Liver (tissue), 8 donors: ENCODE measurements at regions not wholly inside any gene's neighbourhood (a gene's known extent, or its start where the extent isn't known, plus 50 kb on each side); places are given as distances from the start of the nearest gene placed in this dataset.

Experiments
- DNase-seq: peaks from one replicate; pipeline ENCODE4 v3.0.0-alpha.2; 2017; ENCODE audit warnings: low spot score
- H3K27ac ChIP-seq, 2 donors: one replicate each; pipeline ENCODE4 v1.7.0; 2013; ENCODE audit warnings: inconsistent platforms in 2 of 2, low read length in 2 of 2, control low read depth in 1 of 2, low read depth in 1 of 2, mild to moderate bottlenecking in 1 of 2
- H3K27me3 ChIP-seq, 4 donors: one replicate each; pipeline versions ENCODE4 v1.6.1 to v1.7.0; 2013; ENCODE audit warnings: low read length in 3 of 4, inconsistent platforms in 1 of 4, mild to moderate bottlenecking in 1 of 4, moderate library complexity in 1 of 4; ENCODE audit not compliant: control insufficient read depth in 4 of 4, insufficient read depth in 4 of 4
- H3K36me3 ChIP-seq, 4 donors: one replicate each; pipeline versions ENCODE4 v1.6.1 to v1.7.0; 2013; ENCODE audit warnings: low read length in 3 of 4, mild to moderate bottlenecking in 3 of 4, low read depth in 1 of 4, moderate library complexity in 1 of 4; ENCODE audit not compliant: control insufficient read depth in 4 of 4, insufficient read depth in 3 of 4
- H3K4me1 ChIP-seq, 4 donors: one replicate each; pipeline versions ENCODE4 v1.6.1 to v1.7.0; 2013; ENCODE audit warnings: low read length in 3 of 4, mild to moderate bottlenecking in 3 of 4, moderate library complexity in 1 of 4; ENCODE audit not compliant: control insufficient read depth in 4 of 4, insufficient read depth in 4 of 4
- H3K4me3 ChIP-seq, 3 donors: one replicate each; pipeline versions ENCODE4 v1.6.1 to v1.7.0; 2013; ENCODE audit warnings: low read length in 3 of 3, control low read depth in 1 of 3, low read depth in 1 of 3, mild to moderate bottlenecking in 1 of 3
- H3K9ac ChIP-seq, 2 donors: one replicate each; pipeline ENCODE4 v1.7.0; 2013; ENCODE audit warnings: low read length in 2 of 2, mild to moderate bottlenecking in 2 of 2, moderate library complexity in 2 of 2, control low read depth in 1 of 2, low read depth in 1 of 2
- H3K9me3 ChIP-seq, 4 donors: one replicate each; pipeline versions ENCODE4 v1.6.1 to v1.7.0; 2013; ENCODE audit warnings: low read length in 3 of 4; ENCODE audit not compliant: control insufficient read depth in 4 of 4
- EGR1 ChIP-seq, 2 donors: IDR thresholded peaks; 2 replicates each; pipeline ENCODE4 v1.6.1; 2016 to 2018; ENCODE audit warnings: antibody characterized with exemption in 2 of 2, low read depth in 2 of 2
- FOXA2 ChIP-seq: IDR thresholded peaks from 2 replicates; pipeline ENCODE4 v1.6.1; 2016; ENCODE audit warnings: antibody characterized with exemption
- HNF4A ChIP-seq, 2 donors: conservative IDR thresholded peaks; 2 replicates each; pipeline ENCODE4 v1.6.1; 2016; ENCODE audit warnings: antibody characterized with exemption in 2 of 2, mild to moderate bottlenecking in 2 of 2
- HNF4G ChIP-seq: IDR thresholded peaks from 2 replicates; pipeline ENCODE4 v1.6.1; 2016; ENCODE audit warnings: antibody characterized with exemption
- JUND ChIP-seq, 2 donors: IDR thresholded peaks; 2 replicates each; pipeline ENCODE4 v1.6.1; 2016; ENCODE audit warnings: antibody characterized with exemption in 2 of 2
- NR2F2 ChIP-seq: IDR thresholded peaks from 2 replicates; pipeline ENCODE4 v1.6.1; 2016; ENCODE audit warnings: antibody characterized with exemption
- RAD21 ChIP-seq, 2 donors: IDR thresholded peaks; 2 replicates each; pipeline ENCODE4 v1.6.1; 2016; ENCODE audit warnings: antibody characterized with exemption in 2 of 2, mild to moderate bottlenecking in 2 of 2
- RXRA ChIP-seq, 2 donors: IDR thresholded peaks; 2 replicates each; pipeline ENCODE4 v1.6.1; 2017 to 2018; ENCODE audit warnings: antibody characterized with exemption in 2 of 2, mild to moderate bottlenecking in 1 of 2
- TAF1 ChIP-seq: conservative IDR thresholded peaks from 2 replicates; pipeline ENCODE4 v1.6.1; 2016; ENCODE audit warnings: antibody characterized with exemption, mild to moderate bottlenecking
- YY1 ChIP-seq: IDR thresholded peaks from 2 replicates; pipeline ENCODE4 v1.6.1; 2016; ENCODE audit warnings: antibody characterized with exemption, mild to moderate bottlenecking
- WGBS: extraction: QIAGEN DNeasy Blood & Tissue Kit; methylation state at CpG from one replicate; pipeline ENCODE4 v1.1.7; 2013; 5-methylcytosine and 5-hydroxymethylcytosine counted together
- TF ChIP-seq, protein P1 (sequence below): IDR thresholded peaks from 2 replicates; pipeline ENCODE4 v1.6.1; 2016; ENCODE audit warnings: antibody characterized with exemption
- TF ChIP-seq, protein P2 (sequence below): IDR thresholded peaks from 2 replicates; pipeline ENCODE4 v1.6.1; 2016; ENCODE audit warnings: antibody characterized with exemption
- TF ChIP-seq, protein P3 (sequence below): IDR thresholded peaks from 2 replicates; pipeline ENCODE4 v1.6.1; 2016; ENCODE audit warnings: antibody characterized with exemption, mild to moderate bottlenecking
- TF ChIP-seq, protein P4 (sequence below): fragments of 150-350 bp; IDR thresholded peaks from 2 replicates; pipeline ENCODE4 v1.5.1; 2017; ENCODE audit warnings: improper control_type of control experiment, low read depth, low read length; ENCODE audit not compliant: missing input control
- donor health status: healthy.
- donor health status: healthy.
- donor health status: healthy.
- donor health status: healthy.
- donor health status: healthy.

DNA sequence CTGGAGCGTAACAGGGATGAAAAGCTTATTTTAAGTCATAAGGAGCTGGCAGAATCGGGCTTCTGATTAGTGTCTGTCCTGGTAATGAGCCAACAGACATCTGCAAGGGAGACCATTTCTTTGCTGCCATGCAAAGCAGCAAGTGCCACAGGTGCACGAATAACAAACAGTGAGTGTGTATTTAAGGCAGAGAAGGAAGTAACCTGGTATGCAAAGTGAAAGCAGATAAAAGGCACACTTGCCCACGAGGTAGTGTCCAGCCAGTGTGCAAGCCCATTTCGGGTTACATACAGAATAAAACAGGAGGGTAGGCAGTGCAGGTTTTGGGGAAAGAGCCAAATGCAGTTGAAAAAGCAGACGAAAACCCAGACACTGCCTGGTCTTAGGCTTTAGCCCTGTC lies 1153.7 kb downstream of the SI start:
- WGBS: 46% methylated on average over 6 of the region's 6 CpGs
- no peak for TF ChIP-seq FOXA2
- no peak for TF ChIP-seq HNF4A (conservative IDR thresholded peaks at IDR 0.05)
- TF ChIP-seq RAD21 (IDR thresholded peaks at IDR 0.05): no peak
- TF ChIP-seq RXRA (IDR thresholded peaks at IDR 0.05): no peak

DNA sequence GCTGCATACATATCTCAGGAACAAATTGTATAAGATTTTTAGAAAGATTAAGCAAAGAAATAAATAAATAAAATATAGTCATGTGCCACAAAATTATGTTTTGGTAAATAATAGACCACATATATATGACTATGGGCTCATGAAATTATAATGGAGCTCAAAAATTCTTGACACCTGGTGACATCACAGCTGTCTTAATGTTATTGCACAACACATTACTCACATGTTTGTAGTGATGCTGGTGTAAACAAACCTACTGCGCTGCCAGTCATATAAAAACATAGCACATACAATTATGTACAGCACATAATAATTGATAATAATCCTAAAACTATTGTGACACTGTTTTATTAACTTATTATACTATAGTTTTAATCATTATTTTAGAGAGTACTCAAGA lies 1159.1 kb downstream of the SI start:
- Histone ChIP-seq H3K27me3 (no peaks in the 10 kb centered on the region), H3K9me3 (no peaks in the 10 kb centered on the region), H3K9ac (no peak overlapping the region), H3K36me3 (no peaks in the 10 kb centered on the region), H3K27ac (no peak overlapping the region), H3K4me3 (no peak overlapping the region), H3K4me1 (no peaks in the 10 kb centered on the region)
- 83% methylated on average over 1 of the region's 1 CpG for WGBS
- TF ChIP-seq HNF4A (conservative IDR thresholded peaks at IDR 0.05): no peak
- TF ChIP-seq JUND (IDR thresholded peaks at IDR 0.05): no peak
- no peak for TF ChIP-seq FOXA2
- no peak for TF ChIP-seq TAF1
- TF ChIP-seq, protein P1, sequence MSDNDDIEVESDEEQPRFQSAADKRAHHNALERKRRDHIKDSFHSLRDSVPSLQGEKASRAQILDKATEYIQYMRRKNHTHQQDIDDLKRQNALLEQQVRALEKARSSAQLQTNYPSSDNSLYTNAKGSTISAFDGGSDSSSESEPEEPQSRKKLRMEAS: no peak
- TF ChIP-seq, protein P2, sequence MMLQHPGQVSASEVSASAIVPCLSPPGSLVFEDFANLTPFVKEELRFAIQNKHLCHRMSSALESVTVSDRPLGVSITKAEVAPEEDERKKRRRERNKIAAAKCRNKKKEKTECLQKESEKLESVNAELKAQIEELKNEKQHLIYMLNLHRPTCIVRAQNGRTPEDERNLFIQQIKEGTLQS: no peak
- no peak for TF ChIP-seq RAD21 (IDR thresholded peaks at IDR 0.05)
- TF ChIP-seq, protein P3, sequence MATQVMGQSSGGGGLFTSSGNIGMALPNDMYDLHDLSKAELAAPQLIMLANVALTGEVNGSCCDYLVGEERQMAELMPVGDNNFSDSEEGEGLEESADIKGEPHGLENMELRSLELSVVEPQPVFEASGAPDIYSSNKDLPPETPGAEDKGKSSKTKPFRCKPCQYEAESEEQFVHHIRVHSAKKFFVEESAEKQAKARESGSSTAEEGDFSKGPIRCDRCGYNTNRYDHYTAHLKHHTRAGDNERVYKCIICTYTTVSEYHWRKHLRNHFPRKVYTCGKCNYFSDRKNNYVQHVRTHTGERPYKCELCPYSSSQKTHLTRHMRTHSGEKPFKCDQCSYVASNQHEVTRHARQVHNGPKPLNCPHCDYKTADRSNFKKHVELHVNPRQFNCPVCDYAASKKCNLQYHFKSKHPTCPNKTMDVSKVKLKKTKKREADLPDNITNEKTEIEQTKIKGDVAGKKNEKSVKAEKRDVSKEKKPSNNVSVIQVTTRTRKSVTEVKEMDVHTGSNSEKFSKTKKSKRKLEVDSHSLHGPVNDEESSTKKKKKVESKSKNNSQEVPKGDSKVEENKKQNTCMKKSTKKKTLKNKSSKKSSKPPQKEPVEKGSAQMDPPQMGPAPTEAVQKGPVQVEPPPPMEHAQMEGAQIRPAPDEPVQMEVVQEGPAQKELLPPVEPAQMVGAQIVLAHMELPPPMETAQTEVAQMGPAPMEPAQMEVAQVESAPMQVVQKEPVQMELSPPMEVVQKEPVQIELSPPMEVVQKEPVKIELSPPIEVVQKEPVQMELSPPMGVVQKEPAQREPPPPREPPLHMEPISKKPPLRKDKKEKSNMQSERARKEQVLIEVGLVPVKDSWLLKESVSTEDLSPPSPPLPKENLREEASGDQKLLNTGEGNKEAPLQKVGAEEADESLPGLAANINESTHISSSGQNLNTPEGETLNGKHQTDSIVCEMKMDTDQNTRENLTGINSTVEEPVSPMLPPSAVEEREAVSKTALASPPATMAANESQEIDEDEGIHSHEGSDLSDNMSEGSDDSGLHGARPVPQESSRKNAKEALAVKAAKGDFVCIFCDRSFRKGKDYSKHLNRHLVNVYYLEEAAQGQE: no peak
- TF ChIP-seq NR2F2: no peak
- TF ChIP-seq YY1: no peak
- no peak for TF ChIP-seq EGR1 (IDR thresholded peaks at IDR 0.05; ENCODE audit: low read depth in 2 of 2)
- TF ChIP-seq, protein P4, sequence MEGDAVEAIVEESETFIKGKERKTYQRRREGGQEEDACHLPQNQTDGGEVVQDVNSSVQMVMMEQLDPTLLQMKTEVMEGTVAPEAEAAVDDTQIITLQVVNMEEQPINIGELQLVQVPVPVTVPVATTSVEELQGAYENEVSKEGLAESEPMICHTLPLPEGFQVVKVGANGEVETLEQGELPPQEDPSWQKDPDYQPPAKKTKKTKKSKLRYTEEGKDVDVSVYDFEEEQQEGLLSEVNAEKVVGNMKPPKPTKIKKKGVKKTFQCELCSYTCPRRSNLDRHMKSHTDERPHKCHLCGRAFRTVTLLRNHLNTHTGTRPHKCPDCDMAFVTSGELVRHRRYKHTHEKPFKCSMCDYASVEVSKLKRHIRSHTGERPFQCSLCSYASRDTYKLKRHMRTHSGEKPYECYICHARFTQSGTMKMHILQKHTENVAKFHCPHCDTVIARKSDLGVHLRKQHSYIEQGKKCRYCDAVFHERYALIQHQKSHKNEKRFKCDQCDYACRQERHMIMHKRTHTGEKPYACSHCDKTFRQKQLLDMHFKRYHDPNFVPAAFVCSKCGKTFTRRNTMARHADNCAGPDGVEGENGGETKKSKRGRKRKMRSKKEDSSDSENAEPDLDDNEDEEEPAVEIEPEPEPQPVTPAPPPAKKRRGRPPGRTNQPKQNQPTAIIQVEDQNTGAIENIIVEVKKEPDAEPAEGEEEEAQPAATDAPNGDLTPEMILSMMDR: no peak
- no peak for TF ChIP-seq HNF4G
- no peak for DNase-seq

More for the DNA sequence above, 1153.7 kb downstream of the SI start:
- H3K9me3 ChIP-seq: no peaks in the 10 kb centered on the region
- no peak overlapping the region for H3K4me3 ChIP-seq
- DNase-seq: no peak
- H3K36me3 ChIP-seq: no peaks in the 10 kb centered on the region
- no peak overlapping the region for H3K27ac ChIP-seq
- H3K4me1 ChIP-seq: no peaks in the 10 kb centered on the region
- H3K9ac ChIP-seq: no peak overlapping the region
- H3K27me3 ChIP-seq: no peaks in the 10 kb centered on the region
